ENCODE measurements at regions not wholly inside any gene's neighbourhood (a gene's known extent, or its start where the extent isn't known, plus 50 kb on each side); places are given as distances from the start of the nearest gene placed in this dataset.

- intact Hi-C loops (cut with DNase I; ENCODE audit: low total_unique reads): no loop called here
- in situ Hi-C loops (cut with MboI; ENCODE audit: low sequenced_read_pairs in 4 of 4): no loop called here
- ATAC-seq: no peak
- Histone ChIP-seq H3K4me3 (no peak overlapping the region), H3K36me3 (no peaks in the 10 kb centered on the region), H3K27ac (no peak overlapping the region), H3K4me1 (no peaks in the 10 kb centered on the region), H3K27me3 (no peaks in the 10 kb centered on the region), H3K9me3 (no peaks in the 10 kb centered on the region)
- no peak for TF ChIP-seq POLR2A (IDR thresholded peaks at IDR 0.05)
- TF ChIP-seq CTCF (IDR thresholded peaks at IDR 0.05 in 4 of 5, conservative IDR thresholded peaks at IDR 0.05 in 1 of 5): no peak
- DNase-seq: no peak
Observed at GRCh38 chr5:17947029-17947428, 312.8 kb downstream of the TAF11L14 start.

- no peaks in the 10 kb centered on the region for H3K4me1 ChIP-seq
- DNase-seq (no peak), ATAC-seq (no peak)
- TF ChIP-seq CTCF (IDR thresholded peaks at IDR 0.05 in 4 of 5, conservative IDR thresholded peaks at IDR 0.05 in 1 of 5) (no peak), POLR2A (IDR thresholded peaks at IDR 0.05) (no peak)
- H3K27ac ChIP-seq: no peak overlapping the region
- H3K36me3 ChIP-seq: no peaks in the 10 kb centered on the region
- intact Hi-C loops (cut with DNase I; ENCODE audit: low total_unique reads) (no loop called here), in situ Hi-C loops (cut with MboI; ENCODE audit: low sequenced_read_pairs in 4 of 4) (no loop called here)
- H3K4me3 ChIP-seq: no peak overlapping the region
- H3K9me3 ChIP-seq: no peaks in the 10 kb centered on the region
- no peaks in the 10 kb centered on the region for H3K27me3 ChIP-seq
Observed at GRCh38 chr5:17951392-17952169, 317.3 kb downstream of the TAF11L14 start.

DNA sequence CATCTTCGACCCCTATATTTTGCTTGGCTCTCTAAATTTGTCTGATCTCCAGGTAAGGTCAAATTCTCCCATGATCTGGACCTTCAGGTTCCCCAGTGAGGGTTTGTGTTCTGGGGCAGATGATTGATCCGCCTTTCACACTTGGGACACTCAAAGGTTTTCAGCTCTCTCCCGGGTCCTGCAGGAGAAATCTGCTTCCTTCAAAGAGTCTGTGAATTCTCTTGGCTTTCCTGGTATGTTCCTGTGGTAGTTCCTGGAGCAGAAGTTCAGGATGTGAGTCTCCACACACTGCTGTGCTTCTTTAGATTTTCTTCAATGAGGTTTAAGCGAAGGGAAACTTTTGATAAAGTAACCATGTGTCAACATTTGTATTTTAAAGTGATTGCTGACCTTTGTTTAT, 318.0 kb downstream of the TAF11L14 start:
- TF ChIP-seq POLR2A (IDR thresholded peaks at IDR 0.05) (no peak), CTCF (IDR thresholded peaks at IDR 0.05 in 4 of 5, conservative IDR thresholded peaks at IDR 0.05 in 1 of 5) (no peak)
- ATAC-seq: no peak
- Histone ChIP-seq H3K27me3 (no peaks in the 10 kb centered on the region), H3K4me1 (no peaks in the 10 kb centered on the region), H3K4me3 (no peak overlapping the region), H3K9me3 (no peaks in the 10 kb centered on the region), H3K36me3 (no peaks in the 10 kb centered on the region), H3K27ac (no peak overlapping the region)
- DNase-seq: no peak
- intact Hi-C loops (cut with DNase I; ENCODE audit: low total_unique reads): no loop called here
- in situ Hi-C loops (cut with MboI; ENCODE audit: low sequenced_read_pairs in 4 of 4): no loop called here

DNA sequence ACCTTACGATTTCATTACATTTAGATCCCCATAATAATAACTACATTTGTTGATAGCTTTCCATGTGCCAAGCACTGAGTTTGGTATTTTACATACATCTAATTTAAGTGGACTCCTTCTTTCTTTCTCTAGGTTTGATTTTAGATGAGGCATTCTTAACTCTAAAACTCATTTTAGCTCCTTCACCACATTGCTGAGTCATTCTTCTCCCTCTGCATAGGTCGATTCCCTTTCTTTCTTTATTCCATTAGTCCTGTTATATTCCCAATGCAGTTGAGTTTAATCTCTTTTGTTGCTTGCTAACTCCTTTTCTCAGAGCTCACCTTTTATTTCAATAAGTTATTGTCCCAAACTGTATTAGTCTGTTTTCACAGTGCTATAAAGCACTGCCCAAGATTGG, 329.8 kb downstream of the TAF11L14 start:
- H3K9me3 ChIP-seq: no peaks in the 10 kb centered on the region
- no peaks in the 10 kb centered on the region for H3K36me3 ChIP-seq
- H3K27me3 ChIP-seq: no peaks in the 10 kb centered on the region
- ATAC-seq (no peak), DNase-seq (no peak)
- TF ChIP-seq CTCF (IDR thresholded peaks at IDR 0.05 in 4 of 5, conservative IDR thresholded peaks at IDR 0.05 in 1 of 5) (no peak), POLR2A (IDR thresholded peaks at IDR 0.05) (no peak)
- H3K4me3 ChIP-seq: no peak overlapping the region
- in situ Hi-C loops (cut with MboI; ENCODE audit: low sequenced_read_pairs in 4 of 4): no loop called here
- no peaks in the 10 kb centered on the region for H3K4me1 ChIP-seq
- H3K27ac ChIP-seq: no peak overlapping the region
- intact Hi-C loops (cut with DNase I; ENCODE audit: low total_unique reads): no loop called here
